Right lobe of liver (tissue), 4 donors: ENCODE measurements at regions not wholly inside any gene's neighbourhood (a gene's known extent, or its start where the extent isn't known, plus 50 kb on each side); places are given as distances from the start of the nearest gene placed in this dataset.
"Not testable (repeated sequence)": the region's sequence is repeated elsewhere in the genome, so short reads cannot be mapped to it uniquely, and the experiment has no call there.

ENCODE experiments used
- CTCF ChIP-seq, 4 donors: fragments of 200-600 bp in 3 of 4; fragments of 450-650 bp in 1 of 4; IDR thresholded peaks; one replicate each; pipeline versions ENCODE4 v1.5.1 to v1.8.0; 2016 to 2022; ENCODE audit warnings: antibody characterized with exemption in 4 of 4, mild to moderate bottlenecking in 2 of 4
- POLR2A ChIP-seq: fragments of 450-650 bp; IDR thresholded peaks from one replicate; pipeline ENCODE4 v1.6.1; 2017; ENCODE audit warnings: antibody characterized with exemption, mild to moderate bottlenecking
- donor health status: DM: no; HTN: no; CAD: no.
- donor health status: DM: no; HTN: no; CAD: no.
- donor health status: DM: no; HTN: yes; CAD: no.

GRCh38 chr5:25508011-25508410, 863.2 kb upstream of the CDH10 start:
- not testable (repeated sequence) for TF ChIP-seq CTCF (IDR thresholded peaks at IDR 0.05); POLR2A
